OCI-LY3 (cell line): ENCODE measurements at regions not wholly inside any gene's neighbourhood (a gene's known extent, or its start where the extent isn't known, plus 50 kb on each side); places are given as distances from the start of the nearest gene placed in this dataset.

Experiments used
- EZH2phosphoT487 ChIP-seq: fragments of 200-600 bp; shearing (Covaris generic); IDR thresholded peaks from 2 replicates; pipeline ENCODE4 v1.6.1; 2018; ENCODE audit warnings: antibody characterized with exemption, mixed run types, low read depth
- TF ChIP-seq, protein P1 (sequence below): fragments of 200-600, 300-600 bp; sonication (generic); IDR thresholded peaks from 2 replicates; pipeline ENCODE4 v1.5.1; 2014; ENCODE audit warnings: antibody characterized with exemption, low read length, low read depth

DNA sequence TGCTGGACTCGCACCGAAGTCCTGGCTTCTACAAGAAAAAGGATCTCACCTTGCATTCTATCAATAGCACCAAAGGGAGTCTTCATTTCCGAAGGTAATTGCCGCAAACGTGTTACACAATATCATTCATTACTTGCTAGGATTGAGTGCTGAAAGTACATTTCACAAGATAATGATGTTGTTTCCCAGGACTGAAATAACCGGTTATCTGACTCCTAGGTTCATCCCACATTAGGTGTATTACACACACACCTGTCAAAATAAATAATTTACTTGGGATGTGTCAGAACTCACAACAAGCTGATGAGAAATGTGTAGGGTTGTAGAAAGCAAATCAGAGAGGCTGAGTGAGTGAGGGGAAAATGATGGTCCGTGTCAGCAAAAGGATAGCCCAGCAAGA lies 219.4 kb upstream of the RHOBTB1 start:
- TF ChIP-seq, protein P1, sequence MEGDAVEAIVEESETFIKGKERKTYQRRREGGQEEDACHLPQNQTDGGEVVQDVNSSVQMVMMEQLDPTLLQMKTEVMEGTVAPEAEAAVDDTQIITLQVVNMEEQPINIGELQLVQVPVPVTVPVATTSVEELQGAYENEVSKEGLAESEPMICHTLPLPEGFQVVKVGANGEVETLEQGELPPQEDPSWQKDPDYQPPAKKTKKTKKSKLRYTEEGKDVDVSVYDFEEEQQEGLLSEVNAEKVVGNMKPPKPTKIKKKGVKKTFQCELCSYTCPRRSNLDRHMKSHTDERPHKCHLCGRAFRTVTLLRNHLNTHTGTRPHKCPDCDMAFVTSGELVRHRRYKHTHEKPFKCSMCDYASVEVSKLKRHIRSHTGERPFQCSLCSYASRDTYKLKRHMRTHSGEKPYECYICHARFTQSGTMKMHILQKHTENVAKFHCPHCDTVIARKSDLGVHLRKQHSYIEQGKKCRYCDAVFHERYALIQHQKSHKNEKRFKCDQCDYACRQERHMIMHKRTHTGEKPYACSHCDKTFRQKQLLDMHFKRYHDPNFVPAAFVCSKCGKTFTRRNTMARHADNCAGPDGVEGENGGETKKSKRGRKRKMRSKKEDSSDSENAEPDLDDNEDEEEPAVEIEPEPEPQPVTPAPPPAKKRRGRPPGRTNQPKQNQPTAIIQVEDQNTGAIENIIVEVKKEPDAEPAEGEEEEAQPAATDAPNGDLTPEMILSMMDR: no peak
- no peak for TF ChIP-seq EZH2phosphoT487
